HUDEP-2 (cell line): ENCODE measurements at regions not wholly inside any gene's neighbourhood (a gene's known extent, or its start where the extent isn't known, plus 50 kb on each side); places are given as distances from the start of the nearest gene placed in this dataset.
A peak's percentile ranks its signal among the peaks of the same experiment; 100 is the strongest.

ENCODE experiments used
- DNase-seq, 76 experiments: peaks; one replicate each; lab custom pipeline; 2025; ENCODE audit not compliant: unreplicated experiment in 76 of 76; lab: John Stamatoyannopoulos, UW

DNA sequence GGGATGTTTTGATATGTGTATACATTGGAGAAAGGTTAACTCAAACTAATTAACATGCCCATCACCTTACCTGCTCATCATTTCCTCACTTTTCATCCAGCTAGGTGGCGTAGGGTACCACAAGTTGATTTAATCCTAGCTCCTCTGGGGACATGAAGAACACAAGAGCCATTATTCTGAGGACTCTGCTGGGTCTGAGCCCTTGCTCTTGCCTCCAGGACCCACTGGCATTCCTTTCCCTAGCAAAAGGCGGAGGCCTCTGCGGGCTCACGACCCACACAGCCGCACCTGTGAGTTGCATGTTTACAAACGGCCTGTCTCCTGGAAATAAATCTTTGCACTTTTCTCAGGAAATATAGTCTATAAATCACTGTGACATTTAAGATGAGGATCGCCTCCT, 871.9 kb downstream of the TBC1D22A start:
- DNase-seq, result no peak

DNA sequence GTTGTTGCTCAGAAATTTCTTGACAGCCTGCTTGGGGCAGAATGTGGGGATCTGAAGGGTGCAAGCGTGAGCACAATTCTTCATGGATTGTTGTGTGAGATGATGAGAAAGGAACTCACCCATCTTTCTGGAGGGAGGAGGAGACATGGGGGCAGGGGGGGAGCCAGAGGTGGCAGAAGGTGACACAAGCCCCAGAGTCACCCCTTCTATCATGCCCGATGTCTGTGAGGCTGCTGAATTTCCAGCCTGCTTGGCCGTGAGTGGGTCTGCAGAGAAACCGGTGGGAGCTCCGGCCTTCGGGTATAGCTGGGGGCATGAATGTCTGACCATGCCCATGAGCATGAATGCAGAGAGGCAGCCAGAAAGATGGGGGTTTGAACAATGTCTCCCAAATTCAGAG, 870.7 kb downstream of the TBC1D22A start:
- DNase-seq, result no peak

DNA sequence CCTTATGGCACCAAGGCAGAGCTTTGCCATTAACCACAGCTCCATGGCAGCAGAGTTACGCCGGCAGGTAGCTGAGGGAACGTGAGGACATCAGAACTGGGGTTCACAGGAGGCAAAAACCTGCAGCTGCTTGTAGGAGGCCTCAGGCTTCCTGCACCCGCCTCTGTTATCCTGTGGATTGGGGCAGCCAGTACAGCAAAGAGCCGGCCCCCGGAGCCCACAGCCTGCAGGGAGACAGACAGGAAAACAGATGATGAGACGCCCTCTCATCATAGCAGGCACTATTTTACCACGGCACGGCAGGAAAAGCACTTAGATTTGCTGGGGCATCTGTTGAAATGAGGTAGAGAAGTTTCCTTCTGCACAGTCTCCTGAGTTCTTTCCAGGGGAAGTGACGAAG, 870.3 kb downstream of the TBC1D22A start:
- DNase-seq, result no peak

DNA sequence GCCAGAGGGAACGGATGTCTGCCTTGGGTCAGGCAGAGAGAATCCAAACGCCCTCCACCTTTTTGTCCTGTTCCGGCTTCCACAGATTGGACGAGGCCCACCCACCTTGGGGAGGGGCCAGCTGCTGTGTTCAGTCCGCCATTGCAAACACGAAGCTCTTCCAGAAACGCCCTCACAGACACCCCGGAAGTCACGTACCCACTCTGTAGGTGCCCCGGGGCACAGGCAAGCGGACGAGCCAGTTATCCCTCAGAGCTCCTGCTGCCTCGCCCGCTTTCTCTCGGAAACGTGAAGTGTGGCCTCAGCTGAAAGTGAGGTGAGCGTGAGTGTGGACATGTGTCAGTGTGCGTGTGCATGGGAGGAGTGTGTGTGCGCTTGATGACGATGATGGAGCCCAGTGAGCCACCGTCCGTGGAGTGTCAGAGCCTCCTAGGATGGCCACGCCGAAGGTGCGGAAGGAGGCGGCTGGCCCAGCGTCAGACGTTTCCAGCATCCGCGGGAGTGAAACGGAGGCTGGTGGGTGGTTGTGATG, 869.2 kb downstream of the TBC1D22A start:
- no peak for DNase-seq

DNA sequence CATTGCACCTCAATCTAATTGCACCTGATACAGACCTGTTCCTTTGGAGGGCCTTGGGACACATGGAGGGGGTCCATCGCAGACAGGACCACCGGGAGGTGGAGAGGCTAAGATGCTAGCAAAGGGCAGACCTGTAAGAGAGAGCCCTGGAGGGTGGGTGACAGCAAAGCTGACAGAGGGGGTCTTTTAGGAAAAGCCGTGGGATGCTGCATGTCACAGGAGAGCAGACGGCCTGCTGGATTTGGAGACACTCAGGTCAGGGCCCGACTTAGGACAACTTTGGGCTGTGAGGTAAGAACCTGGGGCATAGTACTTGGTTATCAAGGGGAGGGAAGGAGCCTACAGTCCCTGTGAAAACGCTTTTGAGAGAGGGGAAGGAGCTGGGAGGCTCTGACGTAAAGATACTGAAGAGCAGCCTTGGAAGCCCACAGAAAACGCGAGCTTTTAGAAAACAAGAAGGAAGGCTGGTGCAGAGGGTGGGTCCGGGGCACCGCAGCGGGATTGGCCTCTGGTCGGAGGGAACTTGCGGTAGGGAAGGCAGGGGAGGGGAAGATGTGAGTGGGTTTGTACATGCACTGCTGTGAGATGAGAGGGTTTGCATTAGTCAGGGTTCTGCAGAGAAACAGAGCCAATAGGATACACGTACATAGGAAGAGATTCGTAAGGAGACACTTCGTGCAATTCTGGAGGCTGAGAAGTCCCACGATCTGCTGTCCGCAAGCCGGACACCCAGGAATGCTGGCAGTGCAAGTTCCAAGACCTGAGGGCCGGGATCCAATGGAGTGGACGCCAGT, 868.5 kb downstream of the TBC1D22A start:
- DNase-seq, result no peak

DNA sequence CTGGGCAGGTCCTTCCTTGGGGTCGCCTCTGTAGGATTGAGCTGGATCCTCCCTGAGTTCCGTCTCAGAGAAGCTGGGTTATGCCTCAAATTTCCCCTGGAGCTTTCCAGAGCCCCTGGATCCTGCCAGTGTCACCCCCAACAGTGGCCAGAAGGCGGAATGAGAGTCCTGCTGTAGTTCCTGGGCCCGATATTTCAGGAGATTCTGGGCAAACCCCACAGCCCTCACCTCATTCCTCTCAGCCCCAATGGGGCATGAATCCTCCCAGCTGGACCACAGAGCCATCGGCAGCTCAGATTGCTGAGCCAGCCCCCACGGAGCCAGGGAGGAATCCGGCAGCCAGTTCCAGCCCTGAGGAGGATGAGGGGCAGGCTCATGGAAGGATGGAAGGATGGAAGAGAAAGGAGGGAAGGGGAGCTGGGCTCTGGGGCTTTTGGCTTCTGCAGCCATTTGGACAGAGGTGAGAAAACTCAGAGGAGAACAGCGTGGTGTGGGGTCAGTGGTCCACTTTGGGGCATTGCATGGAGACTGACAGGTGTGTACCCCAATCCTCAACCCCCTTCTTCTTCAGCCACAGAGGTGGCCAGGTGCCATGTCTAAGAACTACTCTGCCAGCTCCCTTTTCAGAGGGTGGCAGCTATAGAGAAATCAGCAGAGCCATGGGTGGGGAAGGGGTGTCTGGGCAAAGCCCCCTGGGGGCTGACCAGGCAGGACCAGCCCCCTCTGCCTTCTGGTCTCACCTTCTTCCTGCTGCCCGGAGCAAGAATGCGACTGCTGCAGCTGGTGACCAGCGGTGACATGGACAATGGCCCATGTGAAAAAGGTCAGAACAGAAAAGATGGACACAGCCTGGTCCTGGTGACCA, 867.6 kb downstream of the TBC1D22A start:
- no peak for DNase-seq

DNA sequence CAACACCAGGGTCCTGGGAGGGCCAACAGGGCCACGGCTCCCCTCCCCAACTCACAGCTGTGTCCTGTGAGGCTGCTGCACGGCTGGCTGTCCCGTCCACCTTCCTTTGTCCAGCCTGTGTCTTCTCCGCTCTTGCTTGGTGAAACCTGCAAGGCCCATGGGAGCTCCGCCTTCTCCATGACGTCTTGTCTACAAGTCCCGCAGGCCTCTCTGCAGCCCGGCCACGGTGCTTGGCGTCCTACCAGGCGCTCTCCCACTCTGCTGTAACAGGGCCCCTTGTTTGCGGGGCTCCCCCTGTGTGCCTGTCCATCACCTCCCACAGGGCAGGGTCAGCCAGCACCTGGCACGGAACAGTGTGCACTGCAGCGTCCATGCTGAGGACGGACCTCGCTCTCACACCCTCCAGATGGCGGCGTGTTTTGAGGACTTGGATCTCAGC, 866.8 kb downstream of the TBC1D22A start:
- DNase-seq, result no peak

DNA sequence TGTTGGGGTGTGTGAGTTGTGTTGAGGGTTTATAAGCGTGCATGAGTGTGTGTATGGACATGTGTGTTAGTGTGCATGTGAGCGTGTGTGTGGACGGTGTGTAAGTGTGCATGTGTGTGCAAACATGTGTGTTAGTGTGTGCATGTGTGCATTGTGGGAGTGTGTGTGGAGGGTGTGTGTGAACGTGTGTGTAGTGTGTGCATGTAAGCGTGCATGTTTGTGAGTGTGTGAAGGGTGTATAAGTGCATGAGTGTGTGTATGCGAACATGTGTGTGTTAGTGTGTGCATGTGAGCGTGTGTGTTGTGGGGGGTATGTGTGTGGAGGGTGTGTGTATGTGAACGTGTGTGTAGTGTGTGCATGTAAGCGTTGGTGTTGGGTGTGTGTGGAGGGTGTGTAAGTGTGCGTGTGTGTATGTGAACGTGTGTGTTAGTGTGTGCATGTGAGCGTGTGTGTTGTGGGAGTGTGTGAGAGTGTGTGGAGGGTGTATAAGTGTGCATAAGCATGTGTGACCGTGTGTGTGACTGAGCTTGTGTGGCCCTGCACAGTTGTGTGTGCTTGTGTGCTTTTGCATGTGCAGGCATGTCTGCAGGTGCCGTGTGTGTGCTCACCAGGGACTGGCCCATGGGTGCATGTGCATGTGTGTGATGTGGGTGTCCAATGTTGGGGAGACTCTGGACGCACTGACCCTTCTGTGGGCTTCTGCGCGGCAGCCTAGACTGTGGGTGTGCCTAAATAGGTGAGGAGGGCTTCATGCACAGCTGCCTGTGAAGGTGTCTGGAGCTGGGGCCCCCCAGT, 866.2 kb downstream of the TBC1D22A start:
- no peak for DNase-seq

DNA sequence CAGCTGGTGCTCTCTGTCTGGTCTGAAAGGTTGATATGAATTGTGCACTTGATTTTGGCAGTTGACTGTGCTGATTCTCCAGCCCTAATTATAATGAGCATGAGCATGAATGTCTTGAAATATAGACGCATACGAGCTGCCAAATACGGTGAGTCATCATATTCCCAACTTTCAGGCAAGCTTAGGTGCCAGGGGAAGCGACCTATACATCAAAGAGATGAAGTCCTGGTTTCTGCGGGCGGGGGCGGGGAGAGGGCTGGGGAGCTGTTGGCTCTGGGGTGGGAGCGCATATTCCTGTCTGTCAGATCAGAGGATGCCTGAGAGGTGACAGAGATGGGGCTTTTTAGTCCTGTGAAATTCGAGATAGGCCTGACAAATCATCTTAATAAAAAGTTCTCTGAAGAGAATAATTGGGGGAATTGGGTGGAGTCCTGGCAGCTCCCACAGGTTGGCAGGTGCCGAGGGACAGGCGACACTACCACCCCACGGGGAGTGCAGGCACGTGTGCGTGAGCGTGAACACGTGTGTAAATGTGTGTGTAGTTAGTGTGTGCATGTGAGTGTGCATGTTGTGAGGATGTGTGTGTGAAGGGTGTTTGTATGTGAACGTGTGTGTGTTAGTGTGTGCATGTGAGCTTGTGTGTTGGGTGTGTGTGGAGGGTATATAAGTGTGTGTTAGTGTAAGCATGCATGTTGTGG, 865.3 kb downstream of the TBC1D22A start:
- DNase-seq, result no peak

DNA sequence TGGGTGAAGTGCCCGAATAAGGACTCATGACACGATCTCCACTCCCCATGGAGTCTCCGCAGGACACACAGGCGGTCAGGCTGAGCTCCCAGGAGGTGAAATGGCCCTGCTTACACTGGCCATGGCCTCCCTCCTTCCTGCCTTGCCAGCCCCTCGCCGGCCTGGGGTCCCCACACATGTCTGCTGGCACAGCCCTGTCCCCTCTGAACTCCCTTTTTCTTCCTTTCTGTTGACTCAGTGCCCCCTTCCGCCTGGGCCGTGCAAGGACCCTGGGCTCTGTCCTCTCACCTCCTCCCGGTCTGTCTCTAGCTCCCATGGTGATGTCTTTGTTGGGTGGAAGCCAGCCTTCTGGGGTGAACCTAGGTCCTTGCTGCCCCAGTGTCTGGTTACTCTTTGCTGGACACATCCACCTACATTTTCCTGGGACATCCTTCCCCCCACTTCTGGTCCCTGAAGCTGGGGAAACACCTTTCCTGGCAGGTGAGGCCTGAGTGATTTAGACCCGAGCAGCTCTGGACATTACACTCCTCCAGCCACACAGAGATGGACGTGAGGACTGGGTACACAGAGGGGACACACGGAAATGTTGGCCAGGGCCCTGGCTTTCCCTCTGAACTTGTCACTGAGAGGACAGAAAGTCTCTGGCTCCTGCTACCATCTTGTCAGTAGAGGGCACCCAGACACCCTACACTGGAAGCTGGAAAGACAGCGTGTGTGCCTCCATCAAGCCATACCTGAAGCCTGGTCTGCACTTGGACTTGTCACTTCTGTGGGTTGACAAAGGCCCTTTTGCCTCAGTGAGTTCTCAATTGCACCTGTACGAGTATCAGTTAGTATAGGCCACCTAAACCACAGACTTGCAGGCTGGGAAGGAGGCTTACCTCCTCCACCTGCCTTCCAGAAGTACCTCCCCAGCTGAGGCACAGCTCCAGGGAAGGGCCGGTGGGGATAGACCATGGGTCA, 864.3 kb downstream of the TBC1D22A start:
- DNase-seq, result peak in 10 of 76 experiments; percentile 3 to 18 (median 10)

DNA sequence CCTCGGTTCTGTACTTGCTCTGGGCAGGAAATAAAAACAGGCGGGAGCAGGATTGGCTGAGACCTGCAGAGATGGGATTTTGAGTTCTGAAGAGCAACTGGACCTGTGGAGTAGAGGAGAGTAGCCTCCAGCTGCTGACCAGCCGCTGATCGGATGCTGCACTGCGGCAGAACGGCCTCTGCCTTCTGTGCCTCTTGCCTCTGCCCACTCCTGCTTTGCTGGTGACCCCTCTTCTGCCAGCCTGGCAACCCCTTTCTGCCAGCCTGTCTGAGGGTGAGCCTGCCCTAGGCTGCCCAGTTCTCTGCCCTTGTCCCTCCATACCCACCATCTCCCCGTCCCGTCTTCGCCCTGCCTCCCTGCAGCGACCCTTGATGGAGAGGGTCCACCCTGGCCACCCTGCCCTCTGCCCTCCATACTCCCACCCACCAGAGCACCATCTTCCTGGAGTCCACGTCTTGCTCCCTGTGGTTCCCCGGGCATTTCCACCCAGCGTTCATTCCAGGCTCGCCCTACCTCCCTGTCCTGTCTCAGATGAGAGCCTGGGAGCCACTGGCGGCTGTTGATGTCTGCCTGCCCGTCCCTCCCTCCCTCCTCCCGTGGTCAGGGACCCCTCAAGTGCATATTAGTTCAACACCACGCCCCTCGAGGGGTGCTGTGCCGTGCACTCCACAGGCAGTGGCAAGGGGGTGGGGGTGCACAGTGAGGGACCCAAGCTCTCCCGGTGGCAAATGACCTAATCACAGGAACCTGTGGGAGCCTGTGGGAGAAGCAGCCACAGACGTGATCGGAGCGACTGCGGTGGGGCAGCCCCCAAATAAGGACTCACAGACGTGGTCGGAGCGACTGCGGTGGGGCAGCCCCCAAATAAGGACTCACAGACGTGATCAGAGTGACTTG, 863.3 kb downstream of the TBC1D22A start:
- DNase-seq, result no peak

DNA sequence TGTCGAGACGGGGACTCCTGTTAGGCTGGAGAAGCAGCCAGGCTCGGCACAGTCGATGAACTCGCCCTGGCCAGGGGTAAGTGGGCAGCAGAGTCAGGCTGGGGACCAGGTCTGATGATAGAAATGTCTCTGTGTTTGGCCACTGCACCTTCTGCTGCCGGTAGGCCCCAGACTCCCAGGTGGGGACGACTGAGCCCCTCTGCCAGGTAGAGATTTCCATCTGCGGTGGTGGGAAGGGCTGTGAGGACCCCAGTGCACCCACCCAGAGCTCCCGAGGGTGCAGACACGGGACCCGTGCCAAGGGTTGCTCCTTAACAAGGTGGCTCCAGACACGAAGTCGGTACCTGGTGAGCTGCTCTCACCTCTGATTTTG, 862.5 kb downstream of the TBC1D22A start:
- no peak for DNase-seq

DNA sequence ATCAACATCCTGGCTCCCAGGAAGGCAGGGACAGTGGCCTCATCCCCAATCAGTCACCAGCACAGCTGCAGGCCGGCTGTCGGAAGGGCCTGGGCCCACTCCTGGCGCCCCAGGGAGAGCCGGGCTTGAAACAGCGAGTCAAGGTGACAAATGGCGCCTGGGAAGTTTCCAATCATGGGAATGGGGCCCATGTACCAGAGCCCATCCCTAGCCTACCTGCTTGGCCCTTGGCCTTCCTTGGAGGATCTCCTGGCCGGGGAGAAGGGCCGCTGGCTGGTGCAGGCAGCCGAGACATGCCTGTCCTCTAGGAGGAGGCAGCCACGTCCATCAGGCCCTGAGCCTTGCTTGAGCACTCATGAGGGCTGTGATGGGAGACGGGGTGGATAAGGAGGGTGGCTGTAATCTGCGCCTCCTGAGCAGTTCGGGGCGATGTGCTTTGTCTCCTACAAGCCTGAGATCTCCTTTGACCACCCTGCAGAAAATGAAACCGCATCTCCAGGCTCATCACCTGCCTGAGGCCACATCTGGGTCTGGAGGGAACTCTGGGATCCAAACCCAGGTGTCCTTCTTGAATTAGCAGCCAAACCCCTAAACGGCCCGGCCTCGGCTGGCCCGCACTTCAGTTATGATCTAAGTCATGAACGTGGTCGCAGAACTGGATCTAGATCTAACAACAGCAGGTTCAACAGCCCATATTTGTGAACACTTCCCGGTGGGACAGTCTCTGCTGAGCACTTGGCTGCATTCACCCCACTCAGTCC, 862.0 kb downstream of the TBC1D22A start:
- no peak for DNase-seq

DNA sequence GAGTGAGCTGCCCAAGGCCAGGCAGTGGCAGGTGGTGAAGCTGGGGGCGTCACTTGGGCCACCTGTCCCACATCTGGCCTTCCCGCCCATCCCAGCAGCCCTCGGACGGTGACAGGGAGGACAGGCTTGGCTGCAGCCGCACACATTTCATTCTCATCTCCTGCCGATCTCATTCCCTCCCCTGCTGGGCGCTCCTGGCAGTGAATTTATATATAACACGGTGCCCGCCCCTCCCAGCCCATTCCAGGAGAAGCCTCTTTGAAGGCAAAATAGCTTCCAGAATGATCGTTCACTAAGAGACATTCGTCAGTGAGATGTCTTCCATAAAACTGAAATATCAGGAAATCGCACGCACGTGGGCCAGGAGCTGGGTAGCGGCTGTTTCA, 861.3 kb downstream of the TBC1D22A start:
- no peak for DNase-seq

DNA sequence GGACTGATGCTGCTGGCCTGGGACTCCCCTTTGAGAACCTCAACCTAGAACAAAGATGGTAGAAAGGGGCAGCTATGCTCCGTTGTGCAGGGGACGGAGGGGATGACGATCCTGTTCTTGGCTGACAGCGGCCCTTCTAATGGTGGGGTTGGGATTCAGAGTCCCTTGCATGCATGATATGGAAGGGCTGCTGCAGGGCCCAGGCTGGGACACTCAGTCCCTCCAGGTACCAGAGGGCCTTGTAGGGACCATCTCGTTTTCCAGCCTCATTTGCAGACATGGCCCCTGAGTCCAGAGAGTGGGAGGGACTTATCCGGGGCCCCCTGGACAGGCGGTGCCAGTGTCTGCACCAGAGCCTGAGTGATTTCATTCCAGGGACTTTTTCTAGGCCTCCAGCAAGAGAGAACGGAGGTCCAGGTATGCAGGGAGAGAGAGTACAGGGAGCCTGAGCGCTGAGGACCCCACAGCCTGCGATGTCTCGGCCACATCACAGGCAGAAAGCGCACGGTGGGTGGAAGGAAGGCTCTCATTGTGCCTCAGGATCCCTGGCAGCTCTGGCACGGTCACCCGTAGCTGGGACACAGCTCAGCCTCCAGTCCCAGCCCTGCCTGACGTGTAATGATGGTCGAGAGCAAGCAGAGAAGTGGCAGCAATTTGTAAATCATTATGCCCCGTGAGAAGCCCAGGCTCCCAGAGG, 860.8 kb downstream of the TBC1D22A start:
- DNase-seq, result no peak

DNA sequence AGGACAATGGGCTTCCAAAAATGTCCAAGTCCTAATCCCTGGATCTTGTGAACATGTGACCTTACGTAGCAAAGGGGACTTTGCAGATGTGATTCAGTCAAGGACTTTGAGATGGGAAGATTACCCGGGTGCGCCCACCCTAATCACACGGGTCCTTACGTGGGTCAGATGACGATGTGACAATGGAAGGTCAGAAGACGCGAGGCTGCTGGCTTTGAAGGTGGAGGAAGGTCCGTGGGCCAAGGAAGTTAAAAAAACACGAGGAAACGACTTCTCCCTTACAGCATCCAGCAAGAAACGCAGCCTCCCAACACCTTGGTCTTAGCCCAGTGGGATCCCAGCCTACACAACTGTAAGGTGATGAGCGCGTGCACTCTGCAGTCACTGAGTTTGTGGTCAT, 860.1 kb downstream of the TBC1D22A start:
- DNase-seq, result no peak

DNA sequence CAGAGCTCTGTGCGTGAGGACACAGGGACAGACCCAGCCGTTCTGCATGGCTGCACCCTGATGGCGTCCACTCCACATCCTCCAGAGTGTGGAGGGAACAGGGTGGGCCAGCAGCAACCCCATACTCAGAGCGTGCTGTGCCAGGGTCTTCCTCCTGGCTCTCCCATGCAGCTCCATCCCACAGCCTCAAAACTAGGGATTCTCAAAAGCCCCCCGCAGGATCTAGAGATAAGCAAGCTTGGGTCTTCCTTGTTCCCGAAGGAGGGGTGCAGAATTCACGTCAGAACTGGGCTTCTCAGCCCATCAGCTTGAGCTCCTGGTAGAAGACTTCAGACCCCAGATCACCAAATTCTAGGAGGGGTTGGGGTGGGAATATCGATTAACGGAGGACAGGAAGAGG, 858.8 kb downstream of the TBC1D22A start:
- DNase-seq, result no peak
